Right atrium auricular region (tissue), 2 donors: ENCODE measurements at regions not wholly inside any gene's neighbourhood (a gene's known extent, or its start where the extent isn't known, plus 50 kb on each side); places are given as distances from the start of the nearest gene placed in this dataset.

Experiments used
- DNase-seq: peaks from one replicate; pipeline ENCODE4 v3.0.0-alpha.2; 2019; ENCODE audit warnings: low spot score
- H3K27ac ChIP-seq, 2 donors: fragments of 200-600 bp; sonication (generic); 1 replicate in 1 of 2; 2 replicates in 1 of 2; pipeline ENCODE4 v1.5.1; 2016 to 2019
- H3K27me3 ChIP-seq, 2 donors: fragments of 200-600 bp; sonication (generic); one replicate each; pipeline versions ENCODE4 v1.5.1 to v1.6.0; 2017 to 2019
- H3K36me3 ChIP-seq: fragments of 200-600 bp; sonication (generic); one replicate; pipeline ENCODE4 v1.5.1; 2016
- H3K4me1 ChIP-seq, 2 donors: fragments of 200-600 bp; sonication (generic); one replicate each; pipeline versions ENCODE4 v1.5.1 to v1.6.0; 2017 to 2019
- H3K4me3 ChIP-seq, 2 donors: fragments of 200-600 bp; sonication (generic); 1 replicate in 1 of 2; 2 replicates in 1 of 2; pipeline ENCODE4 v1.5.1; 2017 to 2019; ENCODE audit warnings: mild to moderate bottlenecking in 1 of 2, moderate library complexity in 1 of 2
- H3K9me3 ChIP-seq, 2 donors: fragments of 200-600 bp; sonication (generic); one replicate each; pipeline ENCODE4 v1.5.1; 2019
- TF ChIP-seq, protein P1 (sequence below), 2 donors: fragments of 200-600 bp; sonication (generic); IDR thresholded peaks; one replicate each; pipeline ENCODE4 v1.5.1; 2019; ENCODE audit warnings: antibody characterized with exemption in 2 of 2

DNA sequence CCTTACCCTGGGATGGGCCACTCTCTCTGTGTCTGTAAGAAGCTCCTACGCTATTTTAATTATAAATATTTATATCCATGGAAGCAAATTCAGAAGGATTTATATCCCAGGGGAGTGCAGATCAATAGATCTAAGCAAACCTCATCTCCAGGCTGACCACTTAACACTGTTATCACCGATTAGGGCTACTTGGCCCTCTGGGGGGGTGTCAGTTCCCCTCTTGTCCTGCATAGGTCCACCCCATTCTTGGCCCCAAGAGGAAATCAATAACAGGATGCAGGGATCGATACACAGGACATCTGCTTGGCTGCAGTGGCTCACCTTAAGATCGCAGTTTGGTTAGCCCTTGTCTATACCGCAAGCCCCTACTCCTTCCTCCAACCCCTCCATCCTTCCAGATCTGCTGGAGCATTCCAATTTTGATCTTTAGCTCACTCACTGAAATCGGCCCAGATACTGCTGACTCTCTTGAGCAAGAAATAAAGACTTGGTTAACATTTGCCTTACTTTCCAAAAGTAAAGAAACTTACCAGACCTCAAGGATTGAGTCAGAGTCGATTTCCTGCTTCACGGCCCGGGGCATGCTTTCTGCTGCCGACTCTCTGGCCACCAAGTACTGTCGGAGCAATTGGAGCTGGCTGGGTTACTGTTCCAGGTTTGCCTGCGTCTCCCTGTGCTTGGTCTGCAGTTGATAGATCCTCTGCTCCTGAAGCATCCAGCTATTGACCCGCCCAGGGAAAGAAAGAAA lies 112.3 kb upstream of the PMFBP1 start:
- TF ChIP-seq, protein P1, sequence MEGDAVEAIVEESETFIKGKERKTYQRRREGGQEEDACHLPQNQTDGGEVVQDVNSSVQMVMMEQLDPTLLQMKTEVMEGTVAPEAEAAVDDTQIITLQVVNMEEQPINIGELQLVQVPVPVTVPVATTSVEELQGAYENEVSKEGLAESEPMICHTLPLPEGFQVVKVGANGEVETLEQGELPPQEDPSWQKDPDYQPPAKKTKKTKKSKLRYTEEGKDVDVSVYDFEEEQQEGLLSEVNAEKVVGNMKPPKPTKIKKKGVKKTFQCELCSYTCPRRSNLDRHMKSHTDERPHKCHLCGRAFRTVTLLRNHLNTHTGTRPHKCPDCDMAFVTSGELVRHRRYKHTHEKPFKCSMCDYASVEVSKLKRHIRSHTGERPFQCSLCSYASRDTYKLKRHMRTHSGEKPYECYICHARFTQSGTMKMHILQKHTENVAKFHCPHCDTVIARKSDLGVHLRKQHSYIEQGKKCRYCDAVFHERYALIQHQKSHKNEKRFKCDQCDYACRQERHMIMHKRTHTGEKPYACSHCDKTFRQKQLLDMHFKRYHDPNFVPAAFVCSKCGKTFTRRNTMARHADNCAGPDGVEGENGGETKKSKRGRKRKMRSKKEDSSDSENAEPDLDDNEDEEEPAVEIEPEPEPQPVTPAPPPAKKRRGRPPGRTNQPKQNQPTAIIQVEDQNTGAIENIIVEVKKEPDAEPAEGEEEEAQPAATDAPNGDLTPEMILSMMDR (IDR thresholded peaks at IDR 0.05): no peak
- Histone ChIP-seq H3K27me3 (no peaks in the 10 kb centered on the region), H3K27ac (no peak overlapping the region), H3K4me3 (no peak overlapping the region), H3K4me1 (no peaks in the 10 kb centered on the region), H3K9me3 (no peaks in the 10 kb centered on the region), H3K36me3 (no peaks in the 10 kb centered on the region)
- no peak for DNase-seq

DNA sequence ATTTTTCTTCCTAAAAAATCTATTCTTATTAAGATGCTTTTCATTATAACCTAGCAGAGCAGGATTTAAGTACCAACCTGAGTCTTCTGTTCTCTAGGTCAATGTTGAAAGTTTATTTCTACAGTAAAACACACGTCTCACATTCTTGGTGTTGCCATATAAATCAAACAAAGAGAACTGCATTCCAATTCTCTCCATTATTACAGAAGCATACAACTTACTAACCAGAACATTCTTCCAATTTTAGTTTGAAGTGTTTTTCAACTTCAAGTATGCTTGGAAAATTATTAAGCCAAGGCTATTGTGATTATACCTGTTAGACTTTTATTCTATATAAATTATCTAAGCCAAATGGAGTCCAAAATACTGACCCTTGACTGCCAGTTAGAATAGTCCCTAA lies 110.4 kb upstream of the PMFBP1 start:
- TF ChIP-seq, protein P1 (IDR thresholded peaks at IDR 0.05): no peak
- no peak overlapping the region for H3K27ac ChIP-seq
- no peak for DNase-seq
- H3K4me1 ChIP-seq: no peaks in the 10 kb centered on the region
- no peaks in the 10 kb centered on the region for H3K9me3 ChIP-seq
- H3K4me3 ChIP-seq: no peak overlapping the region
- H3K27me3 ChIP-seq: no peaks in the 10 kb centered on the region
- no peaks in the 10 kb centered on the region for H3K36me3 ChIP-seq

DNA sequence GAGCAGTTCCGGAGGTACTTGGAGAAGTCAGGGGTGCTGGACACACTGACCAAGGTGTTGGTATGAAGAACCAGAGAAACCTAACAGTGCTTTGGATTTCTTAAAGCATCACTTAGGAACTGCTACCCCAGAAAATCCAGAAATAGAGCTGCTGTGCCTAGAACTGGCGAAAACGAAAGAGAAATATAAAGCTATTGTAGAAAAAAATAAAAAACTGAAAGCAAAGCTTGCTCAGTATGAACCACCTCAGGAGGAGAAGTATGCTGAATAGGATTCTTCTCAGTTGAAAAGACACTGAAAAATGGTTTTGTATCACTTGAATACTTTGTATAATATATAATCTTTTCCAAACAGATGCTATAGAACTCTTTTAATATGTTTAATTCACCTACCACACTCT lies 106.3 kb upstream of the PMFBP1 start:
- Histone ChIP-seq H3K9me3 (no peaks in the 10 kb centered on the region), H3K36me3 (no peaks in the 10 kb centered on the region), H3K27me3 (no peaks in the 10 kb centered on the region), H3K4me1 (no peaks in the 10 kb centered on the region), H3K27ac (no peak overlapping the region), H3K4me3 (no peak overlapping the region)
- DNase-seq: no peak
- TF ChIP-seq, protein P1 (IDR thresholded peaks at IDR 0.05): no peak

DNA sequence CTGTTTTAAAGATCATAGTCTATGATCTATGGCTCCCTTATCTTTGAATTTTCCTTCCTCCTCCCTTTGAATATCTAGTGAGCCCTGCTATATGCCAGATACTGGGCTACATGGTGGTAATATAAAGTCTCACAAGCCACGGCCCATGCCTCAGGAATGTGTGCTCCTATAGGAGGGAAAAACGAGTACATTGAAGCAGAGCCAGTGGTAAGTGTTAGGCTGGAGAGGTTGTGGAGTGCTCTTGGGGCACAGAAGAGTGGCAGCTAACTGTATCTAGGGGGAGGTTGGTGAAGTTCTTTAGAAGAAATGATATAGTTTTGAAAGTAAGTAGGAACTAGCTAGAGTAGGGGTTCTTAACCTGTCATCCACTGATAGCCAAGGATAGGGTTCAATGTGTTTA lies 105.8 kb upstream of the PMFBP1 start:
- Histone ChIP-seq H3K4me1 (no peaks in the 10 kb centered on the region), H3K27me3 (no peaks in the 10 kb centered on the region), H3K27ac (no peak overlapping the region), H3K9me3 (no peaks in the 10 kb centered on the region), H3K36me3 (no peaks in the 10 kb centered on the region), H3K4me3 (no peak overlapping the region)
- no peak for DNase-seq
- TF ChIP-seq, protein P1 (IDR thresholded peaks at IDR 0.05): no peak

DNA sequence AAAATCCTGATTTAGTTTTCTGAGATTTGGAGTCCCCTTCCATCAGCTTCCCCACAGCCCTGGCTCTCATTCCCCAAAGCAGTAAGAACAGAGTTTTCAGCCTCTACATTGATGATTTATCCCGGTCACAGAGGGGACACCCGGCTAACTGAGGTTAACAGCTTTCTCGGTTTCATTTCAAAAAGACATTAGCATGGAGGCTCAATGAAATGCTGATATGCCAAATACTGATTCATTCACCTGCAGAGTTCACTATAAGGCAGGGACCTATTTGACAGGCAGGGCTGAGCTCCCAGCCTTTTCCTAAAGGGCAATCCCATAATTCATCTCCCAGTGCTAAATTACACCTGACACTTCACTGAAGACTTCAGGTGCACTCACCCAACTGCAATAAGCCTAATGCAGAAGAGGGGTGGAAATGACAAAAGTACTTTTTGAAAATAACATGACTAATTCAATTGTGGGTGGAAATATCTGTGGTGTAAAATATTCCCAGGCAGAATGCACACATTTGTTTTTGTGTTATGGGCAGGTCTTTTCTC lies 99.8 kb upstream of the PMFBP1 start:
- TF ChIP-seq, protein P1 (IDR thresholded peaks at IDR 0.05): no peak
- Histone ChIP-seq H3K27me3 (no peaks in the 10 kb centered on the region), H3K4me1 (no peaks in the 10 kb centered on the region), H3K27ac (no peak overlapping the region), H3K9me3 (no peaks in the 10 kb centered on the region), H3K4me3 (no peak overlapping the region), H3K36me3 (no peaks in the 10 kb centered on the region)
- DNase-seq: no peak

DNA sequence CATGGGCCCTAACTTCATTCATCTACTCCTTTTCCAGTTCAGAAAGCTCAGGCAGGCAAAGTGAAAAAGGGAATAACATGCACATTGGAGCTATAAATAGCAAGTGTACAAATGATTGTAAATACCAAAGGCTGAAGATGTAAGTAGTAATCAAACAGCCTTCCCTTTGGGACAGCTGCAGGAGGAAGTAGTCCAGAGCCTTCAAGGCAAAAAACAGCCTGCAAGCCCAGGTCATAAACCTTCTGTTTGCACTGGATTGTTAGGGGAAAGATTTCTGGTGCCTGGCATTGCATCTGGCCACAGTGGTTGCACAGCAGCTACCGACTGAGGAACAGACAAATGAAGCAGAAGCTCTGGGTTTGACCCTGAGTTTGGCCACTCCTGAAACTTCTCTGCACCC lies 98.6 kb upstream of the PMFBP1 start:
- Histone ChIP-seq H3K27ac (no peak overlapping the region), H3K36me3 (no peaks in the 10 kb centered on the region), H3K4me1 (no peaks in the 10 kb centered on the region), H3K9me3 (no peaks in the 10 kb centered on the region), H3K4me3 (no peak overlapping the region), H3K27me3 (no peaks in the 10 kb centered on the region)
- TF ChIP-seq, protein P1 (IDR thresholded peaks at IDR 0.05): no peak
- DNase-seq: no peak
